CD4-positive, alpha-beta T cell (primary cell): ENCODE measurements at regions not wholly inside any gene's neighbourhood (a gene's known extent, or its start where the extent isn't known, plus 50 kb on each side); places are given as distances from the start of the nearest gene placed in this dataset.

ENCODE experiments used
- ATAC-seq: fragments of 200-7000 bp; cut with Tn5 transposase; one replicate; pipeline ENCODE4 v1.10.0; 2022; ENCODE audit warnings: mild to moderate bottlenecking; ENCODE audit not compliant: poor library complexity
- CTCF ChIA-PET: fragments of 350-600 bp; sonication (Branson Sonifier 250); formaldehyde crosslinking; loops from one replicate; lab custom pipeline; 2021; ENCODE audit warnings: antibody characterized with exemption, inconsistent platforms; lab: Charles Lee
- POLR2A ChIA-PET: fragments of 350-600 bp; sonication (Branson Sonifier 250); formaldehyde crosslinking; loops from one replicate; lab custom pipeline; 2021; ENCODE audit warnings: antibody characterized with exemption, inconsistent platforms; lab: Charles Lee
- DNase-seq, 14 experiments: peaks; one replicate each; pipeline ENCODE4 v3.0.0-alpha.2; 2013 to 2020; ENCODE audit warnings: mixed read lengths in 2 of 14
- H3K27ac ChIP-seq, 2 donors: one replicate each; pipeline versions ENCODE4 v1.5.1 to v1.7.0; 2013; ENCODE audit warnings: low read length in 2 of 2, low read depth in 1 of 2, mild to moderate bottlenecking in 1 of 2
- H3K27me3 ChIP-seq, 2 experiments: 1 replicate in 1 of 2; 2 replicates in 1 of 2; pipeline versions ENCODE4 v1.6.1 to v1.7.0; 2013; ENCODE audit warnings: low read length in 2 of 2, control low read depth in 1 of 2, mild to moderate bottlenecking in 1 of 2, moderate library complexity in 1 of 2; ENCODE audit not compliant: insufficient read depth in 2 of 2, control insufficient read depth in 1 of 2
- H3K36me3 ChIP-seq: one replicate; pipeline ENCODE4 v1.6.1; 2013; ENCODE audit warnings: low read length, control low read depth; ENCODE audit not compliant: insufficient read depth
- H3K4me1 ChIP-seq: one replicate; pipeline ENCODE4 v1.6.1; 2013; ENCODE audit warnings: low read length, control low read depth; ENCODE audit not compliant: insufficient read depth
- H3K4me3 ChIP-seq: one replicate; pipeline ENCODE4 v1.5.1; 2013; ENCODE audit warnings: mild to moderate bottlenecking, low read length, moderate library complexity
- H3K9me3 ChIP-seq, 2 experiments: 1 replicate in 1 of 2; 2 replicates in 1 of 2; pipeline versions ENCODE4 v1.6.1 to v1.7.0; 2013; ENCODE audit warnings: low read length in 2 of 2, mild to moderate bottlenecking in 2 of 2, control low read depth in 1 of 2, moderate library complexity in 1 of 2; ENCODE audit not compliant: control insufficient read depth in 1 of 2, insufficient read depth in 1 of 2
- H3K27ac Mint-ChIP-seq: one replicate; pipeline ENCODE4 v1.8.0; 2020; ENCODE audit warnings: mixed read lengths
- H3K27me3 Mint-ChIP-seq: one replicate; pipeline ENCODE4 v1.8.0; 2021; ENCODE audit warnings: mixed read lengths
- H3K36me3 Mint-ChIP-seq: one replicate; pipeline ENCODE4 v1.8.0; 2021; ENCODE audit warnings: low read depth, mixed read lengths
- H3K4me1 Mint-ChIP-seq: one replicate; pipeline ENCODE4 v1.8.0; 2021; ENCODE audit warnings: low read depth, mixed read lengths
- H3K4me3 Mint-ChIP-seq: one replicate; pipeline ENCODE4 v1.8.0; 2020; ENCODE audit warnings: mild to moderate bottlenecking, mixed read lengths
- H3K9me3 Mint-ChIP-seq: one replicate; pipeline ENCODE4 v1.8.0; 2020; ENCODE audit warnings: mixed read lengths
- CTCF ChIP-seq: fragments of 200-600 bp; IDR thresholded peaks from one replicate; pipeline ENCODE4 v1.8.0; 2022; ENCODE audit warnings: antibody characterized with exemption, mild to moderate bottlenecking
- intact Hi-C, 2 experiments: fragments of 100-400 bp; cut with DNase I in 1 of 2; cut with micrococcal nuclease in 1 of 2; formaldehyde crosslinking; loops; one replicate each; pipeline versions ENCODE4 v1.15.1 to v1.9.0; 2023 to 2025; cut with DNase I, micrococcal nuclease

- ATAC-seq (no peak), DNase-seq (no peak)
- Mint-ChIP-seq H3K9me3 (no peaks in the 10 kb centered on the region), H3K4me1 (peaks cover 6% of the 10 kb centered on the region), H3K36me3 (no peaks in the 10 kb centered on the region), H3K27me3 (peaks cover 29% of the 10 kb centered on the region), H3K4me3 (no peak overlapping the region), H3K27ac (no peak overlapping the region)
- Histone ChIP-seq H3K36me3 (no peaks in the 10 kb centered on the region), H3K4me3 (no peak overlapping the region), H3K27ac (no peak overlapping the region), H3K4me1 (no peaks in the 10 kb centered on the region), H3K27me3 (no peaks in the 10 kb centered on the region), H3K9me3 (no peaks in the 10 kb centered on the region)
- no peak for TF ChIP-seq CTCF
- CTCF ChIA-PET = no interaction called here
- POLR2A ChIA-PET = no interaction called here
- intact Hi-C loops = loop anchor here in 1 of 2 experiments (10.0 kb wide), 1 partner anchor 762 kb away; the partner anchor contains the start of gene TRIB2
Measured at GRCh38 chr2:11953258-11953657, 206.8 kb downstream of the LPIN1 start.

GRCh38 chr2:11955314-11955713, 208.9 kb downstream of the LPIN1 start:
- no peaks in the 10 kb centered on the region for H3K9me3 Mint-ChIP-seq
- no peak overlapping the region for H3K4me3 ChIP-seq
- H3K9me3 ChIP-seq = no peaks in the 10 kb centered on the region
- no peaks in the 10 kb centered on the region for H3K27me3 ChIP-seq
- ATAC-seq (no peak), DNase-seq (no peak)
- no peak overlapping the region for H3K27ac Mint-ChIP-seq
- peaks cover 6% of the 10 kb centered on the region for H3K4me1 Mint-ChIP-seq
- H3K36me3 Mint-ChIP-seq = no peaks in the 10 kb centered on the region
- ChIA-PET POLR2A (no interaction called here), CTCF (no interaction called here)
- intact Hi-C loops = loop anchor here in 1 of 2 experiments (10.0 kb wide), 1 partner anchor 759 kb away; the partner anchor contains the start of gene TRIB2
- H3K27ac ChIP-seq = no peak overlapping the region
- peaks cover 29% of the 10 kb centered on the region for H3K27me3 Mint-ChIP-seq
- H3K4me3 Mint-ChIP-seq = no peak overlapping the region
- H3K36me3 ChIP-seq = no peaks in the 10 kb centered on the region
- TF ChIP-seq CTCF = no peak
- no peaks in the 10 kb centered on the region for H3K4me1 ChIP-seq

- ChIA-PET POLR2A (no interaction called here), CTCF (no interaction called here)
- Histone ChIP-seq H3K4me1 (no peaks in the 10 kb centered on the region), H3K27ac (no peak overlapping the region), H3K9me3 (no peaks in the 10 kb centered on the region), H3K36me3 (no peaks in the 10 kb centered on the region), H3K4me3 (no peak overlapping the region), H3K27me3 (no peaks in the 10 kb centered on the region)
- Mint-ChIP-seq H3K27me3 (peaks cover 29% of the 10 kb centered on the region), H3K4me1 (peaks cover 7% of the 10 kb centered on the region), H3K4me3 (no peak overlapping the region), H3K36me3 (no peaks in the 10 kb centered on the region), H3K9me3 (no peaks in the 10 kb centered on the region), H3K27ac (no peak overlapping the region)
- intact Hi-C loops = loop anchor here in 1 of 2 experiments (10.0 kb wide), 1 partner anchor 759 kb away; the partner anchor contains the start of gene TRIB2
- DNase-seq = no peak
- no peak for ATAC-seq
- no peak for TF ChIP-seq CTCF
Measured at GRCh38 chr2:11955884-11956291, 209.5 kb downstream of the LPIN1 start.
